K562 (cell line): ENCODE measurements at regions not wholly inside any gene's neighbourhood (a gene's known extent, or its start where the extent isn't known, plus 50 kb on each side); places are given as distances from the start of the nearest gene placed in this dataset.

Experiments
- ATAC-seq: fragments of 200-7000 bp; cut with Tn5 transposase; 3 replicates; pipeline ENCODE4 v1.9.1; 2020; ENCODE audit warnings: moderate library complexity
- BruUV-seq: library from RNA; stranded (reverse); fragments of 400-500 nt; replicated peaks from 2 replicates; lab custom pipeline; 2021; lab: Mats Ljungman, UMichigan
- CTCF ChIA-PET: fragments of 300-600 bp; formaldehyde crosslinking; extraction: SDS; loops from one replicate; lab custom pipeline; 2021; ENCODE audit warnings: low intra/inter-chr PET ratio; lab: Yijun Ruan, JAX
- POLR2A ChIA-PET: fragments of 300-600, 350-650 bp; sonication (Branson Sonifier 250); formaldehyde crosslinking; extraction: SDS; loops from one replicate; lab custom pipeline; 2021; ENCODE audit warnings: antibody characterized with exemption, inconsistent platforms; lab: Yijun Ruan, JAX
- DNase-seq, 4 experiments: peaks; one replicate each; pipeline versions ENCODE4 v3.0.0 to v3.0.0-alpha.2; 2011 to 2018; ENCODE audit warnings: low spot score in 3 of 4, mixed read lengths in 3 of 4; ENCODE audit errors: extremely low read depth in 1 of 4
- FAIRE-seq: peaks from 2 replicates; lab custom pipeline; 2011; peaks lifted over from hg19 to GRCh38; lab: Jason Lieb, UNC
- H2AFZ ChIP-seq: 2 replicates; pipeline ENCODE4 v1.6.0; 2011; ENCODE audit warnings: low read depth, low read length, control low read depth, inconsistent platforms
- H3K27ac ChIP-seq: fragments of 200-600 bp; 3 replicates; pipeline ENCODE4 v1.8.0; 2011; ENCODE audit warnings: low read depth, mild to moderate bottlenecking, control low read depth, inconsistent platforms, low read length, moderate library complexity, mixed read lengths; ENCODE audit errors: extremely low read depth
- H3K27me3 ChIP-seq, 2 experiments: fragments of 300-600 bp in 1 of 2; 2 replicates in 1 of 2; 3 replicates in 1 of 2; pipeline versions ENCODE4 v1.6.0 to v1.8.0; 2011; ENCODE audit warnings: inconsistent platforms in 2 of 2, low read length in 2 of 2, mild to moderate bottlenecking in 1 of 2, mixed read lengths in 1 of 2, moderate library complexity in 1 of 2; ENCODE audit not compliant: control insufficient read depth in 2 of 2, insufficient read depth in 2 of 2
- H3K36me3 ChIP-seq: fragments of 300-600 bp; 3 replicates; pipeline ENCODE4 v1.8.0; 2011; ENCODE audit warnings: mild to moderate bottlenecking, low read length, inconsistent platforms; ENCODE audit not compliant: control insufficient read depth, insufficient read depth
- H3K4me1 ChIP-seq, 2 experiments: fragments of 200-600 bp in 1 of 2; replicated peaks in 1 of 2; 2 replicates in 1 of 2; 3 replicates in 1 of 2; pipeline versions ENCODE4 v1.5.1 to v1.8.0; 2011; ENCODE audit warnings: inconsistent platforms in 2 of 2, low read length in 2 of 2, mild to moderate bottlenecking in 1 of 2, mixed read lengths in 1 of 2, moderate library complexity in 1 of 2; ENCODE audit not compliant: control insufficient read depth in 2 of 2, insufficient read depth in 2 of 2
- H3K4me2 ChIP-seq: 2 replicates; pipeline ENCODE4 v1.6.1; 2011; ENCODE audit warnings: low read length, control low read depth, inconsistent platforms, mixed read lengths; ENCODE audit not compliant: insufficient read depth
- H3K4me3 ChIP-seq: fragments of 200-600 bp; sonication (generic), shearing (Covaris generic); 2 replicates; pipeline ENCODE4 v1.5.1; 2016; ENCODE audit warnings: control low read depth, inconsistent platforms
- H3K79me2 ChIP-seq: fragments of 200-600 bp; 3 replicates; pipeline ENCODE4 v1.8.0; 2011; ENCODE audit warnings: low read length, inconsistent platforms; ENCODE audit not compliant: control insufficient read depth, insufficient read depth
- H3K9ac ChIP-seq, 2 experiments: 2 replicates each; pipeline versions ENCODE4 v1.6.0 to v1.6.1; 2011; ENCODE audit warnings: low read depth in 2 of 2, low read length in 2 of 2, control low read depth in 1 of 2, inconsistent platforms in 1 of 2, mild to moderate bottlenecking in 1 of 2, mixed read lengths in 1 of 2; ENCODE audit not compliant: insufficient read depth in 1 of 2
- H3K9me1 ChIP-seq: one replicate; pipeline ENCODE4 v1.6.0; 2011; ENCODE audit warnings: inconsistent platforms, mild to moderate bottlenecking, low read length, moderate library complexity; ENCODE audit not compliant: control insufficient read depth, insufficient read depth
- H3K9me3 ChIP-seq: replicated peaks from 2 replicates; pipeline ENCODE4 v1.5.1; 2011; ENCODE audit warnings: low read depth, low read length, inconsistent platforms; ENCODE audit not compliant: control insufficient read depth, insufficient read depth
- H4K20me1 ChIP-seq: replicated peaks from 2 replicates; pipeline ENCODE4 v1.6.1; 2011; ENCODE audit warnings: low read length, inconsistent platforms, mixed read lengths; ENCODE audit not compliant: control insufficient read depth, insufficient read depth
- ELF1 ChIP-seq: fragments of 200-800 bp; sonication (Bioruptor generic); IDR thresholded peaks from 2 replicates; pipeline ENCODE4 v1.6.1; 2016; ENCODE audit warnings: missing genetic modification characterization, missing compliant biosample characterization
- KHSRP ChIP-seq: fragments of 450-650 bp; IDR thresholded peaks from 2 replicates; pipeline ENCODE4 v1.6.1; 2017
- KLF6 ChIP-seq: fragments of 250-450 bp; sonication (Bioruptor Pico); IDR thresholded peaks from 2 replicates; pipeline ENCODE4 v1.4.0; 2020; ENCODE audit warnings: mild to moderate bottlenecking, moderate library complexity, borderline replicate concordance
- MEF2D ChIP-seq: conservative IDR thresholded peaks from 2 replicates; pipeline ENCODE4 v1.6.1; 2016; ENCODE audit warnings: low read depth, missing genetic modification characterization, missing compliant biosample characterization
- PCBP1 ChIP-seq: fragments of 200-400 bp; formaldehyde crosslinking; IDR thresholded peaks from 2 replicates; pipeline ENCODE4 v1.6.1; 2018; ENCODE audit warnings: mild to moderate bottlenecking, low read depth, low read length; ENCODE audit not compliant: poor library complexity, severe bottlenecking
- whole genome bisulfite sequencing: fragments of 100-300 bp; shearing (Covaris generic); methylation state at CpG from one replicate; pipeline ENCODE4 v1.1.6; 2016; ENCODE audit warnings: low coverage, mixed read lengths; ENCODE audit not compliant: insufficient coverage; ENCODE audit errors: missing lambda C conversion rate; 5-methylcytosine and 5-hydroxymethylcytosine counted together
- in situ Hi-C: fragments of 300-500 bp; cut with MboI; formaldehyde crosslinking; loops from 4 replicates; pipeline ENCODE4 v1.15.0; 2018; ENCODE audit warnings: inconsistent platforms, mixed read lengths
- intact Hi-C: fragments of 100-400 bp; cut with micrococcal nuclease; formaldehyde crosslinking; loops from 2 replicates; pipeline ENCODE4 v1.14.2; 2022
- TF ChIP-seq, protein P1 (sequence below): fragments of 250-450 bp; sonication (Bioruptor Pico); IDR thresholded peaks from 2 replicates; pipeline ENCODE4 v1.5.0; 2020; ENCODE audit warnings: mild to moderate bottlenecking
- TF ChIP-seq, protein P2 (sequence below): IDR thresholded peaks from 2 replicates; pipeline ENCODE4 v1.6.1; 2012; ENCODE audit warnings: low read depth, low read length, improper control_type of control experiment, borderline replicate concordance

DNA sequence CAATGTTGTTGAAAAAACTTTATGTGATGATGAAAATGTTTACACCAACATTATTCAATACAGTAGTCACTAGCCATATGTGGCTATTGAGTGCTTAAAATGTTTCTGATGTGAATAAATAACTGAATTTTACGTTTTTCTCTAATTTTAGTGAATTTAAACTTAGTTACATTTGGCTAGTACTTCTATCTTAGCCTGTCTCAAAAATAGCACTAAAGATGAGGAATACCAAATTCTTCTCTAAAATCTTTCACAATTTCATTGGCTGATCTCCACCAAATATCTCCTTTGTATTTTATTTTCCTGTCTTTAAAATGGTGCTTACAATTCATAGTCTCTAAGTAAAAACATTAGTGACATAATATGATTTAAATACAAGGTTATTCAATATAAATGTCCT lies 83.7 kb upstream of the RND3 start (continued):
- TF ChIP-seq, protein P1, sequence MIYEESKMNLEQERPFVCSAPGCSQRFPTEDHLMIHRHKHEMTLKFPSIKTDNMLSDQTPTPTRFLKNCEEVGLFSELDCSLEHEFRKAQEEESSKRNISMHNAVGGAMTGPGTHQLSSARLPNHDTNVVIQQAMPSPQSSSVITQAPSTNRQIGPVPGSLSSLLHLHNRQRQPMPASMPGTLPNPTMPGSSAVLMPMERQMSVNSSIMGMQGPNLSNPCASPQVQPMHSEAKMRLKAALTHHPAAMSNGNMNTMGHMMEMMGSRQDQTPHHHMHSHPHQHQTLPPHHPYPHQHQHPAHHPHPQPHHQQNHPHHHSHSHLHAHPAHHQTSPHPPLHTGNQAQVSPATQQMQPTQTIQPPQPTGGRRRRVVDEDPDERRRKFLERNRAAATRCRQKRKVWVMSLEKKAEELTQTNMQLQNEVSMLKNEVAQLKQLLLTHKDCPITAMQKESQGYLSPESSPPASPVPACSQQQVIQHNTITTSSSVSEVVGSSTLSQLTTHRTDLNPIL (CRISPR knock-in tag), result no peak
- TF ChIP-seq, all 486 proteins: peak for 0

DNA sequence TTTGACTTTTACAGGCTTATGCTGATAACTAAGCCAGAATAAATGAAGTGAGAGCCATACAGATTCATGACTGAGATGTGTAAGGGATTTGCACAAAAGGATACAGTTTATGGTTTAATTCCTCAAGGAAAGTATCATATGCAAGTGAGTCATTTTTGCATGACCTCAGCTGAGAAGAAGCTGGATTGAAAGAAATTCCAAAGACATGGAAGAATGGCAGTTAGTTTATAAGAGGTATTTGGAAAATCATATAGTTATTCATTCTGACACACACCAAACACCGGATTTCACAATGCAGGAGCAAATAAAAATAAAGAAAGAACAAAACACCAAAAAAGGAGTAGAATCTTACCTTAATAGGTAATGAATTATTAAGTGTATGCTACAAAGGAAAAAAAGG lies 83.2 kb upstream of the RND3 start:
- Histone ChIP-seq H3K9me3 (no peaks in the 10 kb centered on the region; the same call in 1 of the 2 replicates), H2AFZ (no peak overlapping the region), H3K79me2 (no peaks in the 10 kb centered on the region), H3K27me3 (no peaks in the 10 kb centered on the region), H3K4me1 (no peaks in the 10 kb centered on the region), H3K9me1 (no peaks in the 10 kb centered on the region), H3K4me3 (no peak overlapping the region), H3K4me2 (no peak overlapping the region), H4K20me1 (no peaks in the 10 kb centered on the region), H3K36me3 (no peaks in the 10 kb centered on the region), H3K9ac (no peak overlapping the region), H3K27ac (no peak overlapping the region)
- in situ Hi-C loops (no loop called here), intact Hi-C loops (no loop called here)
- CTCF ChIA-PET, result no interaction called here
- no peak for DNase-seq
- TF ChIP-seq, protein P2, sequence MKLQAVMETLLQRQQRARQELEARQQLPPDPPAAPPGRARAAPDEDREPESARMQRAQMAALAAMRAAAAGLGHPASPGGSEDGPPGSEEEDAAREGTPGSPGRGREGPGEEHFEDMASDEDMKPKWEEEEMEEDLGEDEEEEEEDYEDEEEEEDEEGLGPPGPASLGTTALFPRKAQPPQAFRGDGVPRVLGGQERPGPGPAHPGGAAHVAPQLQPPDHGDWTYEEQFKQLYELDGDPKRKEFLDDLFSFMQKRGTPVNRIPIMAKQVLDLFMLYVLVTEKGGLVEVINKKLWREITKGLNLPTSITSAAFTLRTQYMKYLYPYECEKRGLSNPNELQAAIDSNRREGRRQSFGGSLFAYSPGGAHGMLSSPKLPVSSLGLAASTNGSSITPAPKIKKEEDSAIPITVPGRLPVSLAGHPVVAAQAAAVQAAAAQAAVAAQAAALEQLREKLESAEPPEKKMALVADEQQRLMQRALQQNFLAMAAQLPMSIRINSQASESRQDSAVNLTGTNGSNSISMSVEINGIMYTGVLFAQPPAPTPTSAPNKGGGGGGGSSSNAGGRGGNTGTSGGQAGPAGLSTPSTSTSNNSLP, result no peak
- TF ChIP-seq PCBP1 (no peak), MEF2D (tag) (no peak), KLF6 (CRISPR knock-in tag) (no peak), KHSRP (no peak), ELF1 (tag) (no peak)
- no TSS peak for BruUV-seq
- POLR2A ChIA-PET, result no interaction called here
- WGBS, result 0% methylated on average over 1 of the region's 1 CpG
- no peak for FAIRE-seq
- ATAC-seq, result no peak
